Psoas muscle (tissue), 7 donors: ENCODE measurements at regions not wholly inside any gene's neighbourhood (a gene's known extent, or its start where the extent isn't known, plus 50 kb on each side); places are given as distances from the start of the nearest gene placed in this dataset.

Experiments
- ATAC-seq, 4 donors: fragments of 200-7000 bp; cut with Tn5 transposase; one replicate each; pipeline ENCODE4 v1.9.1; 2020; ENCODE audit warnings: moderate library complexity in 3 of 4, mild to moderate bottlenecking in 2 of 4
- DNase-seq, 2 donors: peaks; one replicate each; pipeline ENCODE4 v3.0.0-alpha.2; 2020
- H3K27ac ChIP-seq: fragments of 200-600 bp; one replicate; pipeline ENCODE4 v1.8.0; 2022
- H3K27me3 ChIP-seq, 3 donors: fragments of 200-600 bp in 1 of 3; one replicate each; pipeline versions ENCODE4 v1.6.1 to v1.8.0; 2013 to 2022; ENCODE audit warnings: low read length in 2 of 3, mild to moderate bottlenecking in 2 of 3, moderate library complexity in 1 of 3; ENCODE audit not compliant: insufficient read depth in 3 of 3
- H3K36me3 ChIP-seq, 2 donors: fragments of 200-600 bp in 1 of 2; one replicate each; pipeline versions ENCODE4 v1.6.1 to v1.8.0; 2013 to 2022; ENCODE audit warnings: low read depth in 1 of 2, mild to moderate bottlenecking in 1 of 2, moderate library complexity in 1 of 2; ENCODE audit not compliant: insufficient read depth in 1 of 2
- H3K4me1 ChIP-seq: fragments of 200-600 bp; one replicate; pipeline ENCODE4 v1.8.0; 2022
- H3K4me3 ChIP-seq: fragments of 200-600 bp; one replicate; pipeline ENCODE4 v1.8.0; 2022; ENCODE audit warnings: mild to moderate bottlenecking
- H3K9me3 ChIP-seq: fragments of 200-600 bp; one replicate; pipeline ENCODE4 v1.8.0; 2022
- WGBS, 3 donors: extraction: QIAGEN DNeasy Blood & Tissue Kit; methylation state at CpG; one replicate each; pipeline versions ENCODE4 v1.1.6 to v1.1.7; 2013; 5-methylcytosine and 5-hydroxymethylcytosine counted together
- intact Hi-C, 2 donors: fragments of 100-400 bp; cut with DNase I; formaldehyde crosslinking; loops; one replicate each; pipeline versions ENCODE4 v1.11.0 to v1.14.2; 2022
- TF ChIP-seq, protein P1 (sequence below): fragments of 200-600 bp; IDR thresholded peaks from one replicate; pipeline ENCODE4 v1.8.0; 2022; ENCODE audit warnings: antibody characterized with exemption
- donor health status: healthy with polysubstance abuse.
- donor health status: DM: no; HTN: no; CAD: no; lungs with moderate emphysema.
- donor health status: Bipolar disorder and iron deficiency.
- donor health status: healthy.
- donor health status: DM: yes; HTN: yes; CAD: no.
- donor health status: DM: no; HTN: no; CAD: no.
- donor health status: DM: yes; HTN: yes; CAD: no.

DNA sequence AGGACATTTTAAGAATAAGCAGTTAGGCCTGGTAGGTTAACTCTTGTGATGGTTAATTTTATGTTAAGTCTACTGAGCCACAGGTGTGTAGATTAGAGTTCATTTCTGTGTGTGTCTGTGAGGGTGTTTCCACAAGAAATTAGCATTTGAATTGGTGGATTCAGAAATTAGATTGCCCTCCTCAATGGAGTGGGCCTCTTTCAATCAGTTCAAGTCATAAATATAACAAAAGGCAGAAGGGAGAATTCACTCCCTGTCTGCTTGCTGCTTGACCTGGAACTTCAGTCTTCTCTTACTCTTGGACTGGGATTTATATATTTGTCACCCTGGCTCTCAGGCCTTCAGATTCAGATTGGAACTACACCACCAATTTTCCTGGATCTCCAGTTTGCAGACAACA is 55.3 kb upstream of the POM121L12 start:
- Histone ChIP-seq H3K4me1 (no peaks in the 10 kb centered on the region), H3K9me3 (no peaks in the 10 kb centered on the region), H3K4me3 (no peak overlapping the region), H3K27ac (no peak overlapping the region), H3K36me3 (no peaks in the 10 kb centered on the region), H3K27me3 (no peaks in the 10 kb centered on the region)
- DNase-seq (no peak), ATAC-seq (no peak)
- TF ChIP-seq, protein P1, sequence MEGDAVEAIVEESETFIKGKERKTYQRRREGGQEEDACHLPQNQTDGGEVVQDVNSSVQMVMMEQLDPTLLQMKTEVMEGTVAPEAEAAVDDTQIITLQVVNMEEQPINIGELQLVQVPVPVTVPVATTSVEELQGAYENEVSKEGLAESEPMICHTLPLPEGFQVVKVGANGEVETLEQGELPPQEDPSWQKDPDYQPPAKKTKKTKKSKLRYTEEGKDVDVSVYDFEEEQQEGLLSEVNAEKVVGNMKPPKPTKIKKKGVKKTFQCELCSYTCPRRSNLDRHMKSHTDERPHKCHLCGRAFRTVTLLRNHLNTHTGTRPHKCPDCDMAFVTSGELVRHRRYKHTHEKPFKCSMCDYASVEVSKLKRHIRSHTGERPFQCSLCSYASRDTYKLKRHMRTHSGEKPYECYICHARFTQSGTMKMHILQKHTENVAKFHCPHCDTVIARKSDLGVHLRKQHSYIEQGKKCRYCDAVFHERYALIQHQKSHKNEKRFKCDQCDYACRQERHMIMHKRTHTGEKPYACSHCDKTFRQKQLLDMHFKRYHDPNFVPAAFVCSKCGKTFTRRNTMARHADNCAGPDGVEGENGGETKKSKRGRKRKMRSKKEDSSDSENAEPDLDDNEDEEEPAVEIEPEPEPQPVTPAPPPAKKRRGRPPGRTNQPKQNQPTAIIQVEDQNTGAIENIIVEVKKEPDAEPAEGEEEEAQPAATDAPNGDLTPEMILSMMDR = no peak
- intact Hi-C loops = no loop called here

GRCh38 chr7:52973126-52973525 is 62.3 kb upstream of the POM121L12 start:
- ATAC-seq (no peak), DNase-seq (no peak)
- Histone ChIP-seq H3K4me1 (no peaks in the 10 kb centered on the region), H3K36me3 (no peaks in the 10 kb centered on the region), H3K27me3 (no peaks in the 10 kb centered on the region), H3K27ac (no peak overlapping the region), H3K4me3 (no peak overlapping the region), H3K9me3 (no peaks in the 10 kb centered on the region)
- TF ChIP-seq, protein P1 = no peak
- intact Hi-C loops = no loop called here

DNA sequence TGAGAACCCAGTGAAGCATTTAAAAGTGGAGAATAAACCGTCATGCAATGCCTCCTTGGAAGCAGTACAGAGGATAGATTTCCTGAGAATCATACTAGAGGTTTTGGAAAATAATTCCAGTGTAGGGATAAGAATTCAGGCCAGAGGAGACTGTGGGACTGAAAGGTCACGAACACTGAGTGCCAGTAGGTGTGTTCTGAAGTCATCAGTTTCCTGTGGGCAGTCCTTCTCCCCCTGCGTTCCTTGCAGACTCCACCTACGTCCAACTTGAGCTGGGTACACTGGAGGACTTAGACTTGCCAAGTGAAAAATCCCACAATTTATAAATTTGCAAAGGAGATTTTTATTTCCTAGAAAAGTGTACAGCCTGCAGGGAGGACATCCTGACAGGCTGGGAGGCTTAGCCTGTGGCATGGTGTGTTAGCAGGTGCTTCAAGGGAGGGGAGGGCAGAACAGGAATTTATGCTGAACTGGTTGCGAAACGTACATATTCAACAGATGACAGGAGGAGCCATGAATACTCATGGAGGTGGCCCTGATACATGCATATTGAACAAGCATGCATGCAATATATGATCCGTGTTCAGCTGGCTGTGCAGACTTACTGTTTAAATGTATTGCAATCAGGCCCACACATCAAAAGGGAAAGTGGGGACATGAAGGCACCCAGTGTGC is 72.9 kb upstream of the POM121L12 start:
- no peaks in the 10 kb centered on the region for H3K4me1 ChIP-seq
- WGBS, 3 donors = 37 to 62% (median 48%) methylated on average over 7 of the region's 7 CpGs
- TF ChIP-seq, protein P1 = no peak
- no peak overlapping the region for H3K4me3 ChIP-seq
- ATAC-seq (no peak), DNase-seq (no peak)
- no peaks in the 10 kb centered on the region for H3K36me3 ChIP-seq
- no peaks in the 10 kb centered on the region for H3K27me3 ChIP-seq
- H3K27ac ChIP-seq = no peak overlapping the region
- intact Hi-C loops = no loop called here
- no peaks in the 10 kb centered on the region for H3K9me3 ChIP-seq

GRCh38 chr7:52961084-52961483 is 74.3 kb upstream of the POM121L12 start:
- Histone ChIP-seq H3K9me3 (no peaks in the 10 kb centered on the region), H3K4me1 (no peaks in the 10 kb centered on the region), H3K27ac (no peak overlapping the region), H3K4me3 (no peak overlapping the region), H3K36me3 (no peaks in the 10 kb centered on the region), H3K27me3 (no peaks in the 10 kb centered on the region)
- no peak for DNase-seq
- intact Hi-C loops = no loop called here
- TF ChIP-seq, protein P1 = no peak
- WGBS, 3 donors = 58 to 62% (median 60%) methylated on average over 1 of the region's 1 CpG
- no peak for ATAC-seq
